NCI-H2029 (cell line): ENCODE measurements at regions not wholly inside any gene's neighbourhood (a gene's known extent, or its start where the extent isn't known, plus 50 kb on each side); places are given as distances from the start of the nearest gene placed in this dataset.

Experiments
- DNase-seq: peaks from one replicate; lab custom pipeline; 2025; lab: John Stamatoyannopoulos, UW

DNA sequence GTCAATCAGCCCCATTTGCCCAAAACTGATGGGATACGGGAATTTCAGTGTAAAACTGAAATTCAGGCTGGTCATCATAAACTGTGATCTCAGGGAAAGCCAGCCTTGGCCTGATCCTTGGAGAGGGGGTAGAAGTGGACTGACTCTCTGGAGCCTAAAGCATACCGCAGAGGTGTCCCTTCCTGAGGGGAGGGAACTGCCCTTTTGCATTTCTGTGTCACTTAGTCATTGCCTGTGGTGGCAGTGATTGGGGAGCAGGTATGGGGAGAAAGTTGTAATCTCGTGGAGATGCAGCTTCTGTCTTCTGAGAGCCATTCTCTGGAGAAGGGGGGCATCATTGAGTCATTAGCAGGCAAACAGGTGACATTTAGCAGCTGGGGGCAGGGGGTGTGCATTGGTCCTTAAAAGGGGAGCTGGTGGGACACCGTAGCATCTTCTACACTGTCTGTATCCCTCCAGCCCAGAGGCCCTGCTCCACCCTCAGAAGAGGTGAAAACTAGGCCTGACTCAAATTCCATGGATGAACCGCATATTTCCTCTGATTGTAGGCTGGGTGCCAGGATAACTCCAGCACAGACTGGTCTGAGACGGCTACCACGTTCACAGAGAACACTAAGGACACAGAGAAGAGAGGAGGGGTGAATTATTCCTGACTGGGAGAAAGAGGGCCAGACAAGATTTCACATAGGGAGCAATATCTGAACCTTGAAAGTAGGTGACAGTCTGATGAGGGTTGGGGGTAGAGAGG lies 143.3 kb downstream of the SEC61B start:
- DNase-seq = no peak

- DNase-seq = no peak
Measured at GRCh38 chr9:99366183-99366582, 144.1 kb downstream of the SEC61B start.

DNA sequence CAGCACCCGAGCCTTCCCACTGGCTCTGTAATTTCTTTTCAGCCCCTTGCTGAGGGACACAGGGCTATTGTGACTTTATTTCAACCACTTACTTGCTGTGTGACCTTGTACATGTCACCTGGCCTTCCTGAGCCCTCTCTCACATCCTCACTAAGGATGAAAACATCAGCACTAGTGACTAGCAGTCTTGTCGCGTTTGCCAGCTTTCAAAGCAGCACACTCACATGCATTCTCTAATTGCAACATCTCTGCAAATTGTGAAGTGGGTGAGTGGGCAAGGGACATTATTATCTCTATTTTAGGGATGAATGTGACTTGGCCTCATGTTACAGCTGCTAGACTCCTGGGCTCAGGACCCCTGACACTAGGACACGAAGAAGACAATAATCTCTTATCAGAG lies 144.5 kb downstream of the SEC61B start:
- DNase-seq = no peak

- DNase-seq = no peak
Measured at GRCh38 chr9:99368341-99369326, 146.6 kb downstream of the SEC61B start.

- no peak for DNase-seq
Measured at GRCh38 chr9:99369327-99369722, 147.2 kb downstream of the SEC61B start.

DNA sequence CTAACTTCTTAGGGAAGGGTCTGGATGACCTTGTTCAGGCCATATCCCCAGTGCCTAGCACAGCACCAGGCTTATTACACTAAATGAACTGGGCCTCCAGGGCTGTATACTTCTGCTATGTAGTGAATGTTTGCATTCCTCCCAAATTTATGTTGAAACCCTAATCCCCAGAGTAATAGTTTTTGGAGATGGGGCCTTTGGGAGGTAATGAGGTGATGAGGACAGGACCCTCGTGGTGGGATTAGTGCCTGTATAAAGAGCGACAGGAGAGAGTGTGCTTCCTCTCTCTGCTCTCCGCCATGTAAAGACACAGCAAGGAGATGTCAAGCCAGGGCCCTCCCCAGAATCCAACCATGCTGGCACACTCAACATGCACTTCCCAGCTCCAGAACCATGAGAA lies 148.3 kb downstream of the SEC61B start:
- DNase-seq = no peak

- no peak for DNase-seq
Measured at GRCh38 chr9:99371376-99371775, 149.3 kb downstream of the SEC61B start.

- no peak for DNase-seq
Measured at GRCh38 chr9:99373912-99374311, 151.8 kb downstream of the SEC61B start.

DNA sequence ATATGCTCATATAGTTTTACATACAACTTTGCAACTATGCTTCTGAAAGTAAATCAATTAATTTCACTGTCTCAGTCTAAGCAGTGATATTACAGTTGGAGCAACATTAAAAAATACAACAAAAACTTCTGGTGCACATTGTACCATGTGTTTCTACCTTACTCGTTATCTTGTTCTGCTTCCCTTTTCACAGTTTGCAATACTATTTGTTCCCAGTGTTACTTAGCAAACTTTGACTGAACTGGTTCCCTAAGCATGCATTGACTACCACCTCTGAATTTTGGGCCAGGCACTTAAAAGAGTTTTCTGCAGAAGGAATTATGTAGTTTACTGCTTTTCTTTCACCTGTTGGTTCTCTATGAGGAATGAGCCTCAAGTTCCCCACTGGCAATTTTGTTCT lies 152.7 kb downstream of the SEC61B start:
- no peak for DNase-seq

- DNase-seq = no peak
Measured at GRCh38 chr9:99375481-99375880, 153.4 kb downstream of the SEC61B start.

GRCh38 chr9:99377790-99378775 lies 156.0 kb downstream of the SEC61B start:
- no peak for DNase-seq

DNA sequence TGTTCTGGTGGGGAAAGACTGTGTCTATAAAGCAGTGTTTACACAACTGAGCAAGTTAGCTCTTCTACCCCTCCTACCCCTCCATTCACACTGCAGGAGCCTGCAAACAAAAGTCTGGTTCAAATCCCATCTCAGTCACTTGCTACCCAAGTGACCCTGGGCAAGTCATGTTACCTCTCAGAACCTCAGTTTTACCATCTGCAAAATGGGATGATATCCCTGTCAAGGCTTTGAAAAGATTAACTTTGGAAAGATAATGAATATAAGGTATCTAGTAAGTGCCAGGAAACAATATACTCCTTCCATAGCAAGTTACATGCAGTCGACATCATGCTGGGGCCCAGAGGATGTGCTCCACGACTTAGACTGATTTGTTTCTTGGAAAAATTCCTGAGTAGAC lies 161.5 kb downstream of the SEC61B start:
- no peak for DNase-seq

- no peak for DNase-seq
Measured at GRCh38 chr9:99385215-99385614, 163.1 kb downstream of the SEC61B start.

DNA sequence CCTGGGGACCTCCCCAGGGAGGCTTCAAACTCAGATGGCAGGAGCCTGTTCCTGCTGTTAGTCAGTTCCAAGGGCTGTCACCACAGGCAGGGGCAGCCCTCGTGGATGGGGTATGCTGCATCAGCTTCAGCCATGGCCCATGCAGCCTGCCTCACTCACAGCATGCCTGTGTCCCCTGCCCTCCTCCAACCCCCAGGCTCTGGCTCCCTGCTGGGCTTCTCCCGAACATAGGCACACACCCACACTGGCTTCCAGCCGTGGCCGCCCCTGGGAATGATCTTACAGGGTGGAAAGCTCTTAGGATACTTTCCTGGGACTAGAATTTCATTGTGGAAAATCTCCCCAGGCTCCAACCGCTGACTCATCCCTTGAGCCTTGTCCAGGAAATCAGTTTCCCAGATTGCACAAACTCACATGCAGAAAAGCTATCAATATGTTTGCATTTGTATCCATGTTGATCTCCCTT lies 163.8 kb downstream of the SEC61B start:
- no peak for DNase-seq

DNA sequence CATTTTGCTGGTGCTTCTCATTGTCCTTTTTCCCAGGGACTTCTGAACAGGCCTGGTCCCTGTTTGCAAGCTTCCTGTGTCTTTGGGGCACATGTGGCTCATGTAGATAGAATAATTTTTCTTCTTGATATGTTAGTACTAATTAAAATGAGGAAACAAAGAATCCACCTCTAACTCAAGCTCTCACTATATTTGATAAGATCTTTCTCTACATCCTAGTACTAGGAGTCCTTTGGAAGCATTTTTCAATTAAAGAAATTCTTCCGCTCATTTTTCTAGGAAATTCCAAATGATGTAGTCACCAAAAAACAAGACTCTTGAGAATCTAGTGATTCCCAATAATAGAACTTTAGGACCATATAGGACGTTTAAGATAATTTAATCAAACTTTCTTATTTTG lies 165.3 kb downstream of the SEC61B start:
- no peak for DNase-seq

DNA sequence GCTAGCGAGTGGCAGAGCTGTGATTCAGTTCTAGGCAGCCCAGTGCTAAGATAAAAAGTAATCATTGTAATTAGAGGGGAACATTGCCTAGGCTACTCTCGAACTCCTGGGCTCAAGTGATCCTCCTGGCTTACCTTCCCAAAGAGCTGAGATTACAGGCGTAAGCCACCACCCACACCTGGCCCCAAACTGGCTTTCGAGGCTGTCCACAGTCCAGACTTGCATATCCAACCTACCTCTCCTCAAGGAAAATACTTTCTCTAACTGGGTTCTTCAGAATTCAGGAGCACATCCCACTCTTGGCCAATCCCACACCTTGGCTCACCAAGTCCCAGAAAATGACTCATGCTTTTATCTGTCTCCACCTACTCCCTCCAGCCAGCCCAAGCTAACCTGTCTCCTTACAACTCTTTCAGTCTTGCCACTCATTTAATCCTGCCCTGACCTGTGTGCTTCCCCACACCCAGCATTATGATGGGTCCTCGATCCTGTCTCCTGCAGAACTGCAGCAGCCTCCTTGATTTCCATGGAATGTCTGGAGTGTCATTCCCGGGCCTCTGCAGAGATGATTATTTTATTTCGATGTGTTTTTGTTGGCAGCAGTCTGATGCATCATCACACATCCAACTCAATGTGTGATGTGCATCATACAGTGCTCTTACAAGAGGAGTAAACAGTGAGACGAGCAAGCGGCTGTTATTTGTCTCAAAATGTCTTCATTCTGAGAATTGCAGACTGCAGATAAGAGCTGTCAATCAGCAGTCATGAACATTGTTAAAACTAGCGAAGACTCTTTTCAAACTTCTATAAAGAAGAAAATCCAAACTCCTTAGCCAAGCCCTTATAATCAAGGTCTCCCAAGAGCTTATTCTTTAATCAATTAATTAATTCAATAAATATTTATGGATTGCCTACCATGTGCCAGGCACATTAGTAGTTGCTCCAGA lies 167.3 kb downstream of the SEC61B start:
- no peak for DNase-seq

DNA sequence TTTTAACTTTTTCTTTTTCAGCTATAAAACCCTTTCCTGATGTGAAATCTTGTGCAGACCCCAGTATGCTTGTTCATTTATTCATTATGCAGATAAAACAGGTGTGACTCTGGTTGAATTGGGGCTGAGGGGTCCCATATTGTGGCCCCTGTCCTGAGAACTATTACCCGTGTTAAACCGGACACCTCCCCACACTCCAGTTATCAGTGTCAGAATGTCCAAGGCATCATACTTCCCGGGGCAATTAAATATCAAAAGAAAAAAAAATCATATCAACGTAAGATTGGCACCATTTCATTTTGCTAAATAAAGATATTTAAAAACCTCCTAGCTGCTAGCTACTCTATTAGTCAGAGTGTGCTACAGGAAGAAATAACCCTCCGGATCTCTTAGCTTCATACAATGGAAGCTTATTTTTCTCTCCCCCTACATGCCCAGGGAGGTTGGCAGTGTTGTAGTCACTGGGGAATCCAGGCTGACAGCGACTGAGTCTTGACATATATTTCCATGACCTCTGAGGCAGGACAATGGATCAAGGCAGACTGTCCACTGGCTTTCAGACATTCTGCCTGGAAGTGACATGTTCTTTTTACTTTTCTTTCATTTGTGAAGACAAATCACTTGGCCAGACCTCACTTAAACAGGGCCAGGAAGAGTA lies 170.0 kb downstream of the SEC61B start:
- DNase-seq = no peak

GRCh38 chr9:99392986-99393385 lies 170.9 kb downstream of the SEC61B start:
- no peak for DNase-seq

- no peak for DNase-seq
Measured at GRCh38 chr9:99393993-99394392, 171.9 kb downstream of the SEC61B start.

- DNase-seq = no peak
Measured at GRCh38 chr9:99398241-99398640, 176.2 kb downstream of the SEC61B start.
